AG04449 (cell line): ENCODE measurements at regions not wholly inside any gene's neighbourhood (a gene's known extent, or its start where the extent isn't known, plus 50 kb on each side); places are given as distances from the start of the nearest gene placed in this dataset.
"Not testable (repeated sequence)": the region's sequence is repeated elsewhere in the genome, so short reads cannot be mapped to it uniquely, and the experiment has no call there.

Source experiments
- CTCF ChIA-PET: fragments of 350-600 bp; formaldehyde crosslinking; extraction: SDS; loops from one replicate; lab custom pipeline; 2021; ENCODE audit warnings: antibody characterized with exemption; lab: Yijun Ruan, JAX
- POLR2A ChIA-PET: fragments of 400-600, 350-600 bp; formaldehyde crosslinking; extraction: SDS; loops from one replicate; lab custom pipeline; 2020; ENCODE audit warnings: antibody characterized with exemption, inconsistent platforms; lab: Yijun Ruan, JAX
- DNase-seq: peaks from one replicate; pipeline ENCODE4 v3.0.0-alpha.2; 2010; ENCODE audit warnings: low read depth, low spot score
- H3K4me3 ChIP-seq: 2 replicates; pipeline ENCODE4 v1.5.1; 2011; ENCODE audit warnings: low read depth, mild to moderate bottlenecking, control low read depth, low read length
- CTCF ChIP-seq: IDR thresholded peaks from one replicate; pipeline ENCODE4 v1.5.1; 2011; ENCODE audit warnings: mild to moderate bottlenecking, moderate library complexity, low read length, control low read depth, inconsistent platforms; ENCODE audit not compliant: insufficient read depth; ENCODE audit errors: missing control alignments

- H3K4me3 ChIP-seq, result no peak overlapping the region
- POLR2A ChIA-PET, result no interaction called here
- no peak for TF ChIP-seq CTCF
- no peak for DNase-seq
- CTCF ChIA-PET, result interaction anchor here (1.2 kb wide), 1 partner anchor 36 kb away, joined by 3 read pairs; no protein-coding TSS in a partner anchor
Observed at GRCh38 chr3:98681486-98681885, 81.7 kb upstream of the ST3GAL6 start.

GRCh38 chr3:98682391-98682790 is 80.7 kb upstream of the ST3GAL6 start:
- POLR2A ChIA-PET, H3K4me3 ChIP-seq, DNase-seq, CTCF ChIA-PET: not testable (repeated sequence)

- TF ChIP-seq CTCF, result no peak
- H3K4me3 ChIP-seq, result no peak overlapping the region
- POLR2A ChIA-PET, result no interaction called here
- CTCF ChIA-PET, result no interaction called here
- no peak for DNase-seq
Observed at GRCh38 chr3:98688363-98688762, 74.8 kb upstream of the ST3GAL6 start.

GRCh38 chr3:98690876-98691275 is 72.3 kb upstream of the ST3GAL6 start:
- no peak overlapping the region for H3K4me3 ChIP-seq
- ChIA-PET POLR2A (no interaction called here), CTCF (interaction anchor here (1.0 kb wide), 1 partner anchor 15 kb away, joined by 3 read pairs; no protein-coding TSS in a partner anchor)
- no peak for DNase-seq
- TF ChIP-seq CTCF, result no peak

GRCh38 chr3:98691897-98692296 is 71.2 kb upstream of the ST3GAL6 start:
- no peak overlapping the region for H3K4me3 ChIP-seq
- ChIA-PET CTCF (no interaction called here), POLR2A (no interaction called here)
- no peak for DNase-seq
- no peak for TF ChIP-seq CTCF

GRCh38 chr3:98692787-98693473 is 70.2 kb upstream of the ST3GAL6 start:
- no peak overlapping the region for H3K4me3 ChIP-seq
- no peak for DNase-seq
- no peak for TF ChIP-seq CTCF
- POLR2A ChIA-PET, result no interaction called here
- CTCF ChIA-PET, result no interaction called here

GRCh38 chr3:98695796-98696195 is 67.3 kb upstream of the ST3GAL6 start:
- POLR2A ChIA-PET, result no interaction called here
- no peak overlapping the region for H3K4me3 ChIP-seq
- TF ChIP-seq CTCF, result no peak
- CTCF ChIA-PET, result no interaction called here
- no peak for DNase-seq

GRCh38 chr3:98696296-98696695 is 66.8 kb upstream of the ST3GAL6 start:
- H3K4me3 ChIP-seq, CTCF ChIA-PET, DNase-seq, POLR2A ChIA-PET: not testable (repeated sequence)
